ENCODE measurements at regions not wholly inside any gene's neighbourhood (a gene's known extent, or its start where the extent isn't known, plus 50 kb on each side); places are given as distances from the start of the nearest gene placed in this dataset.

DNA sequence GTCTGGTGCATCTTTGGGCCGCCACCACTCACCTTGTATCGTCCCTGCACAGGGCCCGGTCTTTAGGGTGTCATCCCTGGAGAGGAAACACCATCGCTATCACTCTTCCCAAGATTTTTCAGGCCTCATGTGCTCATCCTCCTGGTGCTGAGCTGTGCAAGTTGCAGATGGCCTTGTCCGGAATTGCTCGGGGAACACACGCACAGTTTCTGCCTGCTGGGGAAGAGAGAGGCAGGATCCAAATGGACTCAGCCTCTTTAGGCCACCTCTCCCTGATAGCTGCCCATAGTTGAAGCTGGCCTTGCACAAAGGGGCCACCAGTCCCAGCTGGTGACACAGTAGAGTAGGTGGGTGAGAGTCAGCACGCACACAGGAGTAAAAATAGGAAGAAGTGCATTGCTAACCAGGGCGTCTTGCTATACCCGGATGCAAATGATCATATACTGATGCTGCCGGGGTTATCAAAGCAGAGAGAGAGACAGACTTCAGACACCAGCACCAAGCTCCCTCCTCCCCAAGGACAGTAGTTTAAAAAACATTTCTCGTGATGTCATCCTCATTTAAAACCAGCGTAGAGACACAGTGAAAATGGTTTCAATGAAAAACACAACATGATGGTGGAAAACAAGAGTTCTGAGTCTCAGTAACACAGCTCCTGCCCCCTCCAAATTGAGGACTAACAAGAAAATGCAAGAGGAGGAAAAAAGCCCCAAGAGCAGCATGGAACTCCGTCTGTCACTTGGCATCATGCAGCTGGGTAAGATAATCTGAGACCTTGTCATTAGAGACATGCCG lies 147.5 kb upstream of the NCK2 start:
- H3K4me3 ChIP-seq (ENCODE audit: low read depth, low read length) = no peak overlapping the region
- ChIA-PET POLR2A (no interaction called here), CTCF (no interaction called here)
- H3K27ac ChIP-seq (ENCODE audit: low read depth, low read length) = no peak overlapping the region
- peaks cover 14% of the 10 kb centered on the region for H3K27me3 ChIP-seq (ENCODE audit: control insufficient read depth, insufficient read depth, low read length)
- no peaks in the 10 kb centered on the region for H3K9me3 ChIP-seq (ENCODE audit: control insufficient read depth, insufficient read depth, low read length)
- TF ChIP-seq, protein P1, sequence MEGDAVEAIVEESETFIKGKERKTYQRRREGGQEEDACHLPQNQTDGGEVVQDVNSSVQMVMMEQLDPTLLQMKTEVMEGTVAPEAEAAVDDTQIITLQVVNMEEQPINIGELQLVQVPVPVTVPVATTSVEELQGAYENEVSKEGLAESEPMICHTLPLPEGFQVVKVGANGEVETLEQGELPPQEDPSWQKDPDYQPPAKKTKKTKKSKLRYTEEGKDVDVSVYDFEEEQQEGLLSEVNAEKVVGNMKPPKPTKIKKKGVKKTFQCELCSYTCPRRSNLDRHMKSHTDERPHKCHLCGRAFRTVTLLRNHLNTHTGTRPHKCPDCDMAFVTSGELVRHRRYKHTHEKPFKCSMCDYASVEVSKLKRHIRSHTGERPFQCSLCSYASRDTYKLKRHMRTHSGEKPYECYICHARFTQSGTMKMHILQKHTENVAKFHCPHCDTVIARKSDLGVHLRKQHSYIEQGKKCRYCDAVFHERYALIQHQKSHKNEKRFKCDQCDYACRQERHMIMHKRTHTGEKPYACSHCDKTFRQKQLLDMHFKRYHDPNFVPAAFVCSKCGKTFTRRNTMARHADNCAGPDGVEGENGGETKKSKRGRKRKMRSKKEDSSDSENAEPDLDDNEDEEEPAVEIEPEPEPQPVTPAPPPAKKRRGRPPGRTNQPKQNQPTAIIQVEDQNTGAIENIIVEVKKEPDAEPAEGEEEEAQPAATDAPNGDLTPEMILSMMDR (IDR thresholded peaks at IDR 0.05; ENCODE audit: low read depth, low read length) = no peak
- no peak for DNase-seq (ENCODE audit: low read depth, low spot score)

DNA sequence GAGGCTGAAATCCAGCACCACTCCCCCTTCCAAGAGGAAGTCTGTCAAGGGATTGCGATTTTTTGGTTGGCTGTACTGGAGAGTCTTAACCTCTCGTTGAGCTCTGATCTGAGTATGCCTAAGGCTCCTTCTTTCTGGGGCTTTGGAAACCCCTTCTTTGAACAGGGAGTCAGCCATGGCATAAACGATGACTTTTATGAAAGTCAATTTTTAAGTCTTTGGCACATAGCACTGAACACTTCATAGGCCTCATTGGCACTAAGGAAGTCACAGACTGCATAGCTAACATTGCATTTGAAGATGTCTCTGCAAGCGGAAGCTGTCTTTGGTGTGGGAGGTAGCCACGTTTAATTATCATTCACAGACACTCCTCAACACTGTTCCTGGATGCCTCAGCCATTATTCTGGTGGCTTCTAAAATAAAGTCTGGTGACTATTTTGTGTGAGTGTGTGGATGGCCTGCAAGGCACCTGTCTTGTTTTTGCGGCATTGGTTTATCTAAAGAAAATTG lies 148.2 kb upstream of the NCK2 start:
- Histone ChIP-seq H3K27ac (ENCODE audit: low read depth, low read length) (no peak overlapping the region), H3K27me3 (ENCODE audit: control insufficient read depth, insufficient read depth, low read length) (peaks cover 14% of the 10 kb centered on the region), H3K4me3 (ENCODE audit: low read depth, low read length) (no peak overlapping the region), H3K9me3 (ENCODE audit: control insufficient read depth, insufficient read depth, low read length) (no peaks in the 10 kb centered on the region)
- TF ChIP-seq, protein P1 (IDR thresholded peaks at IDR 0.05; ENCODE audit: low read depth, low read length) = no peak
- no peak for DNase-seq (ENCODE audit: low read depth, low spot score)
- POLR2A ChIA-PET = no interaction called here
- CTCF ChIA-PET = interaction anchor here (0.6 kb wide), 1 partner anchor 13 kb away, joined by 5 read pairs; no protein-coding TSS in a partner anchor

DNA sequence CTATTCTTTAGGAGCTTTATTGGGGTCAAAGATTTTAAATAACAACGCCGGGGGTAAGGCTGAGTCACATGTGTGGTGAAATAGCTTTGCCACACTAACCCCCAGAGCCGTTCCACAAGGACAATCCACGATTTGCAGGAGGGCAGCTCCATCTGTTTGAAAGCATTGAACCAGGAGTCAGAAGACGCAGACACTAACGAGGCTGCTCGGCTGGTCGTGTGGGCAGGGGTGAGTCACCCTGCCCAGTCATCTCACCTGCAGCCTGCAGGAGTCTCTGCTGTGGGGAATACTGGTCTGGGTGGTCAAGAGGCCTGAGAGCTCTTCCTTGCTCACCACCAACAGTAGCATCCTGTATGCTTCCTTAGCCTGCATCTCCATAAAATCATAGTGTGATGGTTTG lies 149.2 kb upstream of the NCK2 start:
- TF ChIP-seq, protein P1 (IDR thresholded peaks at IDR 0.05; ENCODE audit: low read depth, low read length) = no peak
- H3K27me3 ChIP-seq (ENCODE audit: control insufficient read depth, insufficient read depth, low read length) = peaks cover 11% of the 10 kb centered on the region
- ChIA-PET POLR2A (no interaction called here), CTCF (no interaction called here)
- no peaks in the 10 kb centered on the region for H3K9me3 ChIP-seq (ENCODE audit: control insufficient read depth, insufficient read depth, low read length)
- no peak overlapping the region for H3K4me3 ChIP-seq (ENCODE audit: low read depth, low read length)
- no peak overlapping the region for H3K27ac ChIP-seq (ENCODE audit: low read depth, low read length)
- DNase-seq (ENCODE audit: low read depth, low spot score) = no peak

DNA sequence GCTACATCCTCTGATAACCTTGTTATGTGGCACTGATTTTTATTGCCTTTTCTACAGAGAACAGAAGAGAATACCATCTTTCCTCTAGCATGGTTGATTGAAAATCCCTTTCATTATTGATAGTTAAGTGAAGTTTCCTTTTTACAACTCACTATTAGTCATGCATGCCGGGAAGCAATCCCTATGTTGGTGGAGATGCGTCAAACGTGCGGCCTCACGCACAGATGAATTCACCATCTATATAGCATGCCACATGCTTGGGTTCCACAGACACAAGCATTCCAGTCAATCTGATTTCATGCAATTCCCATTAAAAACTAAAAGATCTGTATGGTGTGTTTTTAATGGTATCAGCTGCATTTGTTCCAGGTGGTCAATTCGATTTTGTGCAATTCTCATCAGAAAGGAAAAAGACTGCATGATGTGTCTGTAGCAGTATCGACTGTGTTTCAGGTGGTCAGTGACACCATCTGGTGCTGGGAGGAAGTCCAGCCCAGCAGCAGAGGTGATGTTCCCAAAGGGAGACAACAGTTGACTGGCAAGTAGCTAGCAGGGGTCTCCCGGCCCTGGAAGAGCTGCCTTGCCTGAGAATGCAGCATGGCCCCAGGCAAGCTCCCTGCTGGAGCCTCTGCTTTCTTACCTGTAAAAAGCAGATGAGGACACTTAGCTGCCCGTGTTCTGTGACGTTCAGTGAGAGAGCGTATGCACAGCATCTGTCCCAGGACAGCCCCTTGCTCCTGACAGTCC lies 151.3 kb upstream of the NCK2 start:
- TF ChIP-seq, protein P1 (IDR thresholded peaks at IDR 0.05; ENCODE audit: low read depth, low read length) = no peak
- H3K4me3 ChIP-seq (ENCODE audit: low read depth, low read length) = no peak overlapping the region
- POLR2A ChIA-PET = no interaction called here
- H3K27me3 ChIP-seq (ENCODE audit: control insufficient read depth, insufficient read depth, low read length) = peaks cover 4% of the 10 kb centered on the region
- DNase-seq (ENCODE audit: low read depth, low spot score) = no peak
- no peaks in the 10 kb centered on the region for H3K9me3 ChIP-seq (ENCODE audit: control insufficient read depth, insufficient read depth, low read length)
- CTCF ChIA-PET = interaction anchor here (1.0 kb wide), 1 partner anchor 17 kb away, joined by 4 read pairs; no protein-coding TSS in a partner anchor
- H3K27ac ChIP-seq (ENCODE audit: low read depth, low read length) = no peak overlapping the region

DNA sequence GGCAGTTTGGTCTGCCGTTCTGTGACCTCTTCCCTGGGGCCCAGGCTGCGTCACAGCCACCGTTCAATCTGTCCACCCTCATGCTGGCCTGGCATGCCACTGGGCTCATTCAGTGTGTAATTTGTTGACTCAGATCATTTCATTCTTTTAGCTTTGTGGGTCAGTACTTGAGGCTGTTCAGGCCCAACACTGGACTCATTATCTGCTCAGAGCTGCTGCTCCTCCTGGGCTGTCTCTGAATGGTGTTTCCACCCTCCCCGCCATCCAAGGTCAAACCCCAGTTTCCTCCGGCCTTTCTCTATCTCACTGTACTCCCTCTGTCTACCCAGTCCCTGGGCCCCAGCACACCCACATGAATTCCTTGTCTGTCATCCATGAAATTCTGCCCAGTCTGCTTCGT lies 152.4 kb upstream of the NCK2 start:
- TF ChIP-seq, protein P1 (IDR thresholded peaks at IDR 0.05; ENCODE audit: low read depth, low read length) = no peak
- ChIA-PET CTCF (no interaction called here), POLR2A (no interaction called here)
- H3K27ac ChIP-seq (ENCODE audit: low read depth, low read length) = no peak overlapping the region
- no peak for DNase-seq (ENCODE audit: low read depth, low spot score)
- H3K27me3 ChIP-seq (ENCODE audit: control insufficient read depth, insufficient read depth, low read length) = peaks cover 3% of the 10 kb centered on the region
- no peaks in the 10 kb centered on the region for H3K9me3 ChIP-seq (ENCODE audit: control insufficient read depth, insufficient read depth, low read length)
- H3K4me3 ChIP-seq (ENCODE audit: low read depth, low read length) = no peak overlapping the region
